Progenitor cell of endocrine pancreas (in vitro differentiated cells): ENCODE measurements at regions not wholly inside any gene's neighbourhood (a gene's known extent, or its start where the extent isn't known, plus 50 kb on each side); places are given as distances from the start of the nearest gene placed in this dataset.

Experiments used
- DNase-seq: peaks from one replicate; pipeline ENCODE4 v3.0.0; 2021; ENCODE audit warnings: low spot score; ENCODE audit not compliant: unreplicated experiment
- H3K27ac Mint-ChIP-seq: 2 replicates; pipeline ENCODE4 v1.8.0; 2021; ENCODE audit warnings: mild to moderate bottlenecking, moderate library complexity, mixed read lengths
- H3K27me3 Mint-ChIP-seq: 2 replicates; pipeline ENCODE4 v1.8.0; 2021; ENCODE audit warnings: mixed read lengths
- H3K36me3 Mint-ChIP-seq: 2 replicates; pipeline ENCODE4 v1.8.0; 2022; ENCODE audit warnings: mixed read lengths; ENCODE audit not compliant: insufficient read depth
- H3K4me1 Mint-ChIP-seq: 2 replicates; pipeline ENCODE4 v1.8.0; 2021; ENCODE audit warnings: low read depth, mixed read lengths
- H3K4me3 Mint-ChIP-seq: 2 replicates; pipeline ENCODE4 v1.8.0; 2021; ENCODE audit warnings: low read depth, mild to moderate bottlenecking, moderate library complexity, mixed read lengths
- H3K9me3 Mint-ChIP-seq: 2 replicates; pipeline ENCODE4 v1.8.0; 2021; ENCODE audit warnings: low read depth, mixed read lengths
- TF ChIP-seq, protein P1 (sequence below): fragments of 200-600 bp; sonication (generic); IDR thresholded peaks from one replicate; pipeline ENCODE4 v1.5.0; 2021; ENCODE audit warnings: antibody characterized with exemption, mild to moderate bottlenecking; ENCODE audit not compliant: unreplicated experiment

DNA sequence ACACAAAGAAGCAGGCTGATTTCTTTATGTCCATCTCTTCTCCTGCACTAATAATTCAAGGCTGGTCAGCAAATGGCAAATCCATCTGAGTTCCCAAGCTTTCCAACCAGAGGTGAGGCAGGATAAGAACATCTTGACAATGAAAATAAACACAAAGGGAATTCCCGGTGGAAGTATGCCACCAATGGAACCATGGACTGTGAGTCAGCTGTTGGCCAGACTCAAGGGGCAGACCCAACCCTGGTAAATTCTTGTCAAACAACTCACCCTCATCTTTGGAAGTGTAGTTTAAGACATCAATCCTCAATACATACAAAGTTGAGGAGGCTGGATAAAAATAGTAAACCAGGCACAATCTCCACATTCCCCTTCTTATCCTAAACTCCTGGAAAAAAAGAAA, 74.3 kb upstream of the CES5A start:
- TF ChIP-seq, protein P1, sequence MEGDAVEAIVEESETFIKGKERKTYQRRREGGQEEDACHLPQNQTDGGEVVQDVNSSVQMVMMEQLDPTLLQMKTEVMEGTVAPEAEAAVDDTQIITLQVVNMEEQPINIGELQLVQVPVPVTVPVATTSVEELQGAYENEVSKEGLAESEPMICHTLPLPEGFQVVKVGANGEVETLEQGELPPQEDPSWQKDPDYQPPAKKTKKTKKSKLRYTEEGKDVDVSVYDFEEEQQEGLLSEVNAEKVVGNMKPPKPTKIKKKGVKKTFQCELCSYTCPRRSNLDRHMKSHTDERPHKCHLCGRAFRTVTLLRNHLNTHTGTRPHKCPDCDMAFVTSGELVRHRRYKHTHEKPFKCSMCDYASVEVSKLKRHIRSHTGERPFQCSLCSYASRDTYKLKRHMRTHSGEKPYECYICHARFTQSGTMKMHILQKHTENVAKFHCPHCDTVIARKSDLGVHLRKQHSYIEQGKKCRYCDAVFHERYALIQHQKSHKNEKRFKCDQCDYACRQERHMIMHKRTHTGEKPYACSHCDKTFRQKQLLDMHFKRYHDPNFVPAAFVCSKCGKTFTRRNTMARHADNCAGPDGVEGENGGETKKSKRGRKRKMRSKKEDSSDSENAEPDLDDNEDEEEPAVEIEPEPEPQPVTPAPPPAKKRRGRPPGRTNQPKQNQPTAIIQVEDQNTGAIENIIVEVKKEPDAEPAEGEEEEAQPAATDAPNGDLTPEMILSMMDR = no peak
- peaks cover 3% of the 10 kb centered on the region for H3K4me1 Mint-ChIP-seq
- H3K27me3 Mint-ChIP-seq = peaks cover 3% of the 10 kb centered on the region
- no peak overlapping the region for H3K27ac Mint-ChIP-seq
- H3K4me3 Mint-ChIP-seq = no peak overlapping the region
- H3K36me3 Mint-ChIP-seq = no peaks in the 10 kb centered on the region
- DNase-seq = no peak
- peaks cover 11% of the 10 kb centered on the region for H3K9me3 Mint-ChIP-seq

DNA sequence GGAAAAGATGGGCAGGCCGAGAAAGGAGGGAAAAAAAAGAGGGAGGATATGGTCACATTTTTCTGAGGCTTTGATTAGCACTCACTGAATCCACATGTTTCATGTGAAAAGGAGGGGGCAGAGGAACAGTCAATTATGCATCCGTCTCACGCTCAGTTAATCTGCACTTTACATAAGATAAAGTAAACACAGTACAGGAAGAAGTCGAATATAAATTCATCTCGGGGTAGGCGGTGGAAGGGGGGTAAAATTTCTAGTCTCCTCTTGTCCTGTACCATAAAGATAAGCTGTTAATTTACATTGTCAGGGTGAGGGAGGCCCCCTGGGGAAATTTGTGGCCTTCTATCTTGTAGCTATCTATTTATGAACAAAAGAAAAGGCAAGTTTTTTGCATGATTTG, 73.1 kb upstream of the CES5A start:
- TF ChIP-seq, protein P1 = no peak
- Mint-ChIP-seq H3K9me3 (peaks cover 11% of the 10 kb centered on the region), H3K27me3 (peaks cover 9% of the 10 kb centered on the region), H3K36me3 (no peaks in the 10 kb centered on the region), H3K4me3 (no peak overlapping the region), H3K4me1 (peaks cover 3% of the 10 kb centered on the region), H3K27ac (no peak overlapping the region)
- DNase-seq = no peak

DNA sequence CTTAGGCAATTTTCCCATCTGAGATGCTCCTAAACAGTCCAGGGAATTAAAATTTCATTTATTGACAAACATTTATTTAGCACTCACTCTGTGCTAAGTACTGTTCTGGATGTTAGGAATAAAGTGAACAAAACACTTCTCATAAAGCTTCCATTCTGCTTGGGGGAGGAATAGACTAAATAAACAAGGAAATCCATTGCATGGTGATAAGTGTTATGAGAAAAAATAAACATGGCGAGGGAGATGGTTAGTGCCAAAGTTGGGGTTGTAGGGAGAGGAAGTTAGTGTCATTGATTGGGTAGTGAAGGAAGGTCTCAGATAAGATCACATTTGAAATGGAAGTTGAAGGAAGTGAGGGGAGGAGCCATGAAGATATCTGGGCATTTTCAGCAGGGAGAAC, 72.2 kb upstream of the CES5A start:
- no peaks in the 10 kb centered on the region for H3K36me3 Mint-ChIP-seq
- no peak for DNase-seq
- H3K4me3 Mint-ChIP-seq = no peak overlapping the region
- peaks cover 11% of the 10 kb centered on the region for H3K9me3 Mint-ChIP-seq
- peaks cover 18% of the 10 kb centered on the region for H3K27me3 Mint-ChIP-seq
- no peak overlapping the region for H3K27ac Mint-ChIP-seq
- TF ChIP-seq, protein P1 = no peak
- peaks cover 3% of the 10 kb centered on the region for H3K4me1 Mint-ChIP-seq

DNA sequence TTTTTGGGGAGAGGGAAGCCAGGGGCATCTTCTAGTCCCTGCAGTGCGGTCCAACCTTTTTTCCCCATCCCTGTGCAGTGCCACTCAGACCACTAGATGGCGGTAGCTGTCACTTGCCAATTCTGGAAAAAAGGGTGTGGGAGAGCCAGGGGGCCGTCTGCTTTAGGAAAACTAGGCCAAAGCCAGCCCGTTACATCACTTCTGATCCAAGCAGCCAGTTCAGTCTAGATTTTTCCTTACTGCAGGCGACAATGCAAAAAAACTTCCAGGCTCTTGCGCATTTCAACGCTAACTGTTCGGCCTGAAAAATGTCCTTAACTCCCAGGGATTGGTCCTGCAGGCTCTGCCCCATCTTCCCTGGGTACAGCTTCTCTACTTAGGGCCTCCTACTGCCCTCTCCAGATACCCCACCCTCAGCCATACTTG, 69.2 kb upstream of the CES5A start:
- H3K27me3 Mint-ChIP-seq = peaks cover 33% of the 10 kb centered on the region
- peak; percentile 65 for DNase-seq
- H3K4me1 Mint-ChIP-seq = peaks cover 3% of the 10 kb centered on the region
- H3K36me3 Mint-ChIP-seq = no peaks in the 10 kb centered on the region
- H3K27ac Mint-ChIP-seq = no peak overlapping the region
- TF ChIP-seq, protein P1 = peak; percentile 90
- H3K9me3 Mint-ChIP-seq = peaks cover 3% of the 10 kb centered on the region
- no peak overlapping the region for H3K4me3 Mint-ChIP-seq

DNA sequence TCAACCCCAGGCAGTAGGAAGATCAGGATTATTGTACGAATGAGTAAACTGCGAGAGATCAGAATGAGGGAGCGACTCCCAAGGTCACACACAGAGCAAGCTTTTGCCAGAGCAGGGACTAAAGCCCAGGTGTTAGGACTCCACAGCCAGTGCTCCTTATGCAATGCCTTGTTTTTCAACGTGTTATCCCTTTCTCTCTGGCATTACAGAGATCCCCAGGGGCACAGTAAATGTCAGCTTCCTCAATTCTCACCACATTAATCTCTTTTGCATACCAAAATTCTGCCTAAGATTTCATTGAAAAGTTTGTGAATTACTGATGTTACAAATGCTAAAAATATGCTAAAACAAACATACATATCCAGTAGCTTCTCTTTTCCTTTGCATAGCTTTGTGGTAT, 68.1 kb upstream of the CES5A start:
- H3K27me3 Mint-ChIP-seq = peaks cover 36% of the 10 kb centered on the region
- no peak overlapping the region for H3K27ac Mint-ChIP-seq
- no peaks in the 10 kb centered on the region for H3K36me3 Mint-ChIP-seq
- peaks cover 3% of the 10 kb centered on the region for H3K9me3 Mint-ChIP-seq
- TF ChIP-seq, protein P1 = no peak
- H3K4me1 Mint-ChIP-seq = peaks cover 3% of the 10 kb centered on the region
- no peak for DNase-seq
- H3K4me3 Mint-ChIP-seq = no peak overlapping the region
